ENCODE measurements at regions not wholly inside any gene's neighbourhood (a gene's known extent, or its start where the extent isn't known, plus 50 kb on each side); places are given as distances from the start of the nearest gene placed in this dataset.

DNA sequence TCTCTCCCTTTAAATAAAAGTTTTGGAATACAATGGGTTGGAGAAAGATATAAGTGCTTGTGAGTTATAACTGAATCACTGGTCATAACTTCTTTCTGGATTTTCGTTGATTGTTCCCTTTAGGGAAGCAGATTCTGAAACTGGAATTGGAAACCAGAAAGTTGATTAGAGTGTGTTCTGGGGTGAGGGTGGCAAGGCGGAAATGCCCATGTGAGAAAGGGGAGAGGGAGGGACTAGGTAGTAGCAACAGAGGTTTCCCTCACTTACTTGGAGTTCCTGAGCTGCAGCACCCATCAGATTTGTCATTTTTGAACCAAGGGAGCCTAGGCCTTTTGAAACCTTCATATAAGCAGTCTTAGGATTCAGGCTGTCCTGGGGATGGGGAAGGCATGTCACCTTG is 453.4 kb downstream of the KCNJ3 start:
- TF ChIP-seq, protein P1, sequence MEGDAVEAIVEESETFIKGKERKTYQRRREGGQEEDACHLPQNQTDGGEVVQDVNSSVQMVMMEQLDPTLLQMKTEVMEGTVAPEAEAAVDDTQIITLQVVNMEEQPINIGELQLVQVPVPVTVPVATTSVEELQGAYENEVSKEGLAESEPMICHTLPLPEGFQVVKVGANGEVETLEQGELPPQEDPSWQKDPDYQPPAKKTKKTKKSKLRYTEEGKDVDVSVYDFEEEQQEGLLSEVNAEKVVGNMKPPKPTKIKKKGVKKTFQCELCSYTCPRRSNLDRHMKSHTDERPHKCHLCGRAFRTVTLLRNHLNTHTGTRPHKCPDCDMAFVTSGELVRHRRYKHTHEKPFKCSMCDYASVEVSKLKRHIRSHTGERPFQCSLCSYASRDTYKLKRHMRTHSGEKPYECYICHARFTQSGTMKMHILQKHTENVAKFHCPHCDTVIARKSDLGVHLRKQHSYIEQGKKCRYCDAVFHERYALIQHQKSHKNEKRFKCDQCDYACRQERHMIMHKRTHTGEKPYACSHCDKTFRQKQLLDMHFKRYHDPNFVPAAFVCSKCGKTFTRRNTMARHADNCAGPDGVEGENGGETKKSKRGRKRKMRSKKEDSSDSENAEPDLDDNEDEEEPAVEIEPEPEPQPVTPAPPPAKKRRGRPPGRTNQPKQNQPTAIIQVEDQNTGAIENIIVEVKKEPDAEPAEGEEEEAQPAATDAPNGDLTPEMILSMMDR (IDR thresholded peaks at IDR 0.05; ENCODE audit: insufficient read depth, low read depth, low read length): no peak
- no peak for TF ChIP-seq EZH2 (IDR thresholded peaks at IDR 0.05; ENCODE audit: insufficient read depth, low read length)

All from astrocyte (in vitro differentiated cells and primary cell).